GDM1 (cell line): ENCODE measurements at regions not wholly inside any gene's neighbourhood (a gene's known extent, or its start where the extent isn't known, plus 50 kb on each side); places are given as distances from the start of the nearest gene placed in this dataset.
A peak's percentile ranks its signal among the peaks of the same experiment; 100 is the strongest.
"Not testable (repeated sequence)": the region's sequence is repeated elsewhere in the genome, so short reads cannot be mapped to it uniquely, and the experiment has no call there.

Experiments used
- DNase-seq: peaks from one replicate; lab custom pipeline; 2025; lab: John Stamatoyannopoulos, UW

- not testable (repeated sequence) for DNase-seq
Measured at GRCh38 chr5:91241460-91241859, 141.7 kb downstream of the ARRDC3 start.

GRCh38 chr5:91240175-91240574 lies 142.9 kb downstream of the ARRDC3 start:
- no peak for DNase-seq

GRCh38 chr5:91235271-91235694 lies 147.8 kb downstream of the ARRDC3 start:
- DNase-seq, result no peak

GRCh38 chr5:91232523-91232922 lies 150.6 kb downstream of the ARRDC3 start:
- no peak for DNase-seq

- no peak for DNase-seq
Measured at GRCh38 chr5:91229031-91229727, 153.9 kb downstream of the ARRDC3 start.

- DNase-seq, result no peak
Measured at GRCh38 chr5:91228188-91228587, 154.9 kb downstream of the ARRDC3 start.

- DNase-seq, result no peak
Measured at GRCh38 chr5:91225848-91226686, 157.1 kb downstream of the ARRDC3 start.

- no peak for DNase-seq
Measured at GRCh38 chr5:91224969-91225368, 158.1 kb downstream of the ARRDC3 start.

GRCh38 chr5:91224456-91224855 lies 158.7 kb downstream of the ARRDC3 start:
- no peak for DNase-seq

GRCh38 chr5:91223886-91224285 lies 159.2 kb downstream of the ARRDC3 start:
- DNase-seq, result no peak

- DNase-seq, result no peak
Measured at GRCh38 chr5:91222482-91222881, 160.6 kb downstream of the ARRDC3 start.

GRCh38 chr5:91221917-91222316 lies 161.2 kb downstream of the ARRDC3 start:
- DNase-seq, result no peak

- peak; percentile 7 for DNase-seq
Measured at GRCh38 chr5:91219803-91220371, 163.2 kb downstream of the ARRDC3 start.

- DNase-seq, result no peak
Measured at GRCh38 chr5:91219091-91219802, 163.9 kb downstream of the ARRDC3 start.

GRCh38 chr5:91217859-91218258 lies 165.3 kb downstream of the ARRDC3 start:
- no peak for DNase-seq

GRCh38 chr5:91214571-91214970 lies 168.5 kb downstream of the ARRDC3 start:
- no peak for DNase-seq
